Panc1 (cell line): ENCODE measurements at regions not wholly inside any gene's neighbourhood (a gene's known extent, or its start where the extent isn't known, plus 50 kb on each side); places are given as distances from the start of the nearest gene placed in this dataset.

Experiments
- POLR2AphosphoS5 ChIP-seq: IDR thresholded peaks from 2 replicates; pipeline ENCODE4 v1.6.1; 2012; ENCODE audit warnings: mild to moderate bottlenecking, low read depth, low read length, moderate library complexity
- TF ChIP-seq, protein P1 (sequence below): fragments of 450-650 bp; IDR thresholded peaks from 2 replicates; pipeline ENCODE4 v1.5.1; 2017; ENCODE audit warnings: mild to moderate bottlenecking
- TF ChIP-seq, protein P2 (sequence below), 2 experiments: IDR thresholded peaks; 2 replicates each; pipeline ENCODE4 v1.6.1; 2011 to 2012; ENCODE audit warnings: low read depth in 2 of 2, control low read depth in 1 of 2, low read length in 1 of 2, mild to moderate bottlenecking in 1 of 2, moderate library complexity in 1 of 2; ENCODE audit not compliant: insufficient read depth in 1 of 2

DNA sequence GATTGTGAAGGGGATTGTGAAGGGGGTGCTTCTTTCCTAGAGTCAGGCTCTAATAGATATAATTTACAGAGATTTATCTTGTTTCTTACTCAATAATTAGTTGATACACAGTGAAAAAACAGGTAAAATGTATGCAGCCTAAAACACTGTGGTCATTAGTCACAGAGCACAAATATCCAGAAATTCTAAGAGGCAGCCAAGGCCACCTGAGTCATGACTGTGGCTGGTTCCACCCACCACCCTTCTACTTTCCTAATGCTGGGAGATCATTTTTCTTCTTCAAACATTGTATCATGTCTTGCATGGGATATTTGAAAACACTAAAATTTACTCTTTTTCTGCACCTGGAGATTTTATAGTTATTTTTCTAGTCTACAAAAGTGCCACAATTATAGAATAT lies 181.6 kb downstream of the OTOR start:
- TF ChIP-seq, protein P1, sequence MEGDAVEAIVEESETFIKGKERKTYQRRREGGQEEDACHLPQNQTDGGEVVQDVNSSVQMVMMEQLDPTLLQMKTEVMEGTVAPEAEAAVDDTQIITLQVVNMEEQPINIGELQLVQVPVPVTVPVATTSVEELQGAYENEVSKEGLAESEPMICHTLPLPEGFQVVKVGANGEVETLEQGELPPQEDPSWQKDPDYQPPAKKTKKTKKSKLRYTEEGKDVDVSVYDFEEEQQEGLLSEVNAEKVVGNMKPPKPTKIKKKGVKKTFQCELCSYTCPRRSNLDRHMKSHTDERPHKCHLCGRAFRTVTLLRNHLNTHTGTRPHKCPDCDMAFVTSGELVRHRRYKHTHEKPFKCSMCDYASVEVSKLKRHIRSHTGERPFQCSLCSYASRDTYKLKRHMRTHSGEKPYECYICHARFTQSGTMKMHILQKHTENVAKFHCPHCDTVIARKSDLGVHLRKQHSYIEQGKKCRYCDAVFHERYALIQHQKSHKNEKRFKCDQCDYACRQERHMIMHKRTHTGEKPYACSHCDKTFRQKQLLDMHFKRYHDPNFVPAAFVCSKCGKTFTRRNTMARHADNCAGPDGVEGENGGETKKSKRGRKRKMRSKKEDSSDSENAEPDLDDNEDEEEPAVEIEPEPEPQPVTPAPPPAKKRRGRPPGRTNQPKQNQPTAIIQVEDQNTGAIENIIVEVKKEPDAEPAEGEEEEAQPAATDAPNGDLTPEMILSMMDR = no peak
- no peak for TF ChIP-seq POLR2AphosphoS5
- TF ChIP-seq, protein P2, sequence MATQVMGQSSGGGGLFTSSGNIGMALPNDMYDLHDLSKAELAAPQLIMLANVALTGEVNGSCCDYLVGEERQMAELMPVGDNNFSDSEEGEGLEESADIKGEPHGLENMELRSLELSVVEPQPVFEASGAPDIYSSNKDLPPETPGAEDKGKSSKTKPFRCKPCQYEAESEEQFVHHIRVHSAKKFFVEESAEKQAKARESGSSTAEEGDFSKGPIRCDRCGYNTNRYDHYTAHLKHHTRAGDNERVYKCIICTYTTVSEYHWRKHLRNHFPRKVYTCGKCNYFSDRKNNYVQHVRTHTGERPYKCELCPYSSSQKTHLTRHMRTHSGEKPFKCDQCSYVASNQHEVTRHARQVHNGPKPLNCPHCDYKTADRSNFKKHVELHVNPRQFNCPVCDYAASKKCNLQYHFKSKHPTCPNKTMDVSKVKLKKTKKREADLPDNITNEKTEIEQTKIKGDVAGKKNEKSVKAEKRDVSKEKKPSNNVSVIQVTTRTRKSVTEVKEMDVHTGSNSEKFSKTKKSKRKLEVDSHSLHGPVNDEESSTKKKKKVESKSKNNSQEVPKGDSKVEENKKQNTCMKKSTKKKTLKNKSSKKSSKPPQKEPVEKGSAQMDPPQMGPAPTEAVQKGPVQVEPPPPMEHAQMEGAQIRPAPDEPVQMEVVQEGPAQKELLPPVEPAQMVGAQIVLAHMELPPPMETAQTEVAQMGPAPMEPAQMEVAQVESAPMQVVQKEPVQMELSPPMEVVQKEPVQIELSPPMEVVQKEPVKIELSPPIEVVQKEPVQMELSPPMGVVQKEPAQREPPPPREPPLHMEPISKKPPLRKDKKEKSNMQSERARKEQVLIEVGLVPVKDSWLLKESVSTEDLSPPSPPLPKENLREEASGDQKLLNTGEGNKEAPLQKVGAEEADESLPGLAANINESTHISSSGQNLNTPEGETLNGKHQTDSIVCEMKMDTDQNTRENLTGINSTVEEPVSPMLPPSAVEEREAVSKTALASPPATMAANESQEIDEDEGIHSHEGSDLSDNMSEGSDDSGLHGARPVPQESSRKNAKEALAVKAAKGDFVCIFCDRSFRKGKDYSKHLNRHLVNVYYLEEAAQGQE (IDR thresholded peaks at IDR 0.05; ENCODE audit: insufficient read depth in 1 of 2, low read depth in 2 of 2, low read length in 1 of 2) = no peak
